Lower leg skin (tissue), 4 donors: ENCODE measurements at regions not wholly inside any gene's neighbourhood (a gene's known extent, or its start where the extent isn't known, plus 50 kb on each side); places are given as distances from the start of the nearest gene placed in this dataset.
"Not testable (repeated sequence)": the region's sequence is repeated elsewhere in the genome, so short reads cannot be mapped to it uniquely, and the experiment has no call there.

Source experiments
- DNase-seq, 2 donors: peaks; one replicate each; pipeline ENCODE4 v3.0.0-alpha.2; 2019; ENCODE audit warnings: low spot score in 2 of 2
- H3K4me3 ChIP-seq: fragments of 200-600 bp; sonication (generic); 2 replicates; pipeline ENCODE4 v1.5.1; 2017; ENCODE audit warnings: mild to moderate bottlenecking, low read depth; ENCODE audit not compliant: poor library complexity, severe bottlenecking
- CTCF ChIP-seq, 3 donors: fragments of 450-650 bp; IDR thresholded peaks; one replicate each; pipeline ENCODE4 v1.5.1; 2016; ENCODE audit warnings: antibody characterized with exemption in 3 of 3, mild to moderate bottlenecking in 3 of 3, moderate library complexity in 2 of 3
- POLR2A ChIP-seq, 2 donors: fragments of 450-650 bp; IDR thresholded peaks; one replicate each; pipeline ENCODE4 v1.6.1; 2016 to 2017; ENCODE audit warnings: antibody characterized with exemption in 2 of 2, mild to moderate bottlenecking in 1 of 2, moderate library complexity in 1 of 2
- WGBS, 2 donors: methylation state at CpG; one replicate each; pipeline ENCODE4 v1.1.5; 2018; 5-methylcytosine and 5-hydroxymethylcytosine counted together
- intact Hi-C: fragments of 100-400 bp; cut with DNase I; formaldehyde crosslinking; loops from one replicate; pipeline ENCODE4 v1.15.0; 2023; ENCODE audit warnings: low total_unique reads

- intact Hi-C loops, result no loop called here
- no peak for DNase-seq
- TF ChIP-seq POLR2A (IDR thresholded peaks at IDR 0.05), result no peak
- TF ChIP-seq CTCF (IDR thresholded peaks at IDR 0.05), result no peak
- no peak overlapping the region for H3K4me3 ChIP-seq
- 43 to 44% methylated on average over 4 of the region's 4 CpGs for WGBS, 2 donors
These were observed 336.3 kb downstream of the DAD1 start for GRCh38 chr14:22252686-22253085.

DNA sequence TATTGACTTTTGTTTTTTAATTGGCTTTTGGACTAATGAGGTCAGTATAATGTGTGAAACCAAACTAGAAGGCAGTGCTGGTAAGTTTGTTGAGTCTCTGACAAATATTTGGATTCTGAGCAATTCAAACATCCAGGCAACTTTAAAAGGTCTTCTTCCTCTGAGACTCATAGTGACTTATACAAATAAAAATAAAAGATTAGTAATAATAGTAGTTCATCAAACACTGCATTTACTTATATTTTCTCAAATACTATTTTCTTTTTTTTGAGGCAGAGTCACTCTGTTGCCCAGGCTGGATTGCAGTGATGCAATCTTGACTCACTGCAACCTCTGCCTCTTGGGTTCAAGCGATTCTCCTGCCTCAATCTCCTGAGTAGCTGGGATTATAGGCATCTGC, 337.9 kb downstream of the DAD1 start:
- 43 to 100% methylated on average over 1 of the region's 1 CpG for WGBS, 2 donors
- no peak overlapping the region for H3K4me3 ChIP-seq
- TF ChIP-seq POLR2A (IDR thresholded peaks at IDR 0.05) (no peak), CTCF (IDR thresholded peaks at IDR 0.05) (no peak)
- intact Hi-C loops, result no loop called here
- DNase-seq, result no peak

DNA sequence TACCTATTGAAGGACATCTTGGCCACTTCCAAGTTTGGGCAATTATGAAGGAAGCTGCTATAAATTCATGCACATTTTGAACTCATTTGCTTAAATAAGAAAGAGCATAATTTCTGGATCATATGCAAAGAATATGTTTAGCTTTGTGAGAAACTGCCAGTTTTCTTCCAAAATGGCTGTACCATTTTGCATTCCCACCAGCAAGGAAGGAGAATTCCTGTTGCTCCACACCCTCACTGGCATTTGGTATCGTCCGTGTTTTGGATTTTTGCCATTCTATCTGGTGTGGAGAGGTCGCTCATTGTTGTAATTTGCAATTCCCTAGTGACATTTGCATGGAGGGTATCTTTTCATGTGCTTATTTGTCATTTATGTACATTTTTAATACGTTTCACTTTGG, 339.3 kb downstream of the DAD1 start:
- intact Hi-C loops, result no loop called here
- no peak overlapping the region for H3K4me3 ChIP-seq
- DNase-seq, result no peak
- TF ChIP-seq POLR2A (IDR thresholded peaks at IDR 0.05) (no peak), CTCF (IDR thresholded peaks at IDR 0.05) (no peak)
- 77 to 82% methylated on average over 4 of the region's 4 CpGs for WGBS, 2 donors

DNA sequence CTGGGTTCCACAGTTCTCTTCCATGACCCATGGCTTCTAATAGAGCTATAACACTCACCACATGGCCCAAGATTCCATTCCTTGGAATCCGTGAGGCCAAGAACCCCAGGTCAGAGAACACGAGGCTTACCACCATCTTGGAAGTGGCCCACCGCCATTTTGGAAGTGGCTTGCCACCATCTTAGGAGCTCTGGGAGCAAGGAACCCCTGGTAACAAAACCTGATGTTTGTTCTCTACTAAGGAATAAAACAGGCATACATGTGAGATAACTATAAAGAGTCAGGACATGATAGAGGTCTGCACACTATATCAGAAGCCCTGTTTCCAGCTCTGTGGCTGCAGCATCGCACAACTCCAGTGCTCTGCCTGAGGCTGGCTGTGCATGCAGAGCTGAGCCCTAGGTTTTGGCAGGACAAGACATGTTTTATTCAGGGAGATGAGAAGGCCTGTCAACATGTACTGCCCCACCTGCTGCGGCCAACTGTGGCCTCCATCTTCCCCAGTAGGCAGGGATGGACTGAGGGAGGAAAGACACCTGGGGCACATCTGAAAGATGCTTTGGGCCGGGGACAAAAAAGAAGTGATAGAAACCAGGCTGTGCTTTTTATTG, 344.9 kb downstream of the DAD1 start:
- 71 to 86% methylated on average over 6 of the region's 6 CpGs for WGBS, 2 donors
- H3K4me3 ChIP-seq, result no peak overlapping the region
- intact Hi-C loops, result no loop called here
- no peak for TF ChIP-seq CTCF (IDR thresholded peaks at IDR 0.05)
- TF ChIP-seq POLR2A (IDR thresholded peaks at IDR 0.05), result no peak
- no peak for DNase-seq

GRCh38 chr14:22238320-22238719, 350.7 kb downstream of the DAD1 start:
- intact Hi-C loops, result loop anchor here (10.0 kb wide), 2 partner anchors 1576 to 1666 kb away; no protein-coding TSS in a partner anchor
- DNase-seq, H3K4me3 ChIP-seq: not testable (repeated sequence)
- WGBS, 2 donors, result 64 to 65% methylated on average over 3 of the region's 3 CpGs

DNA sequence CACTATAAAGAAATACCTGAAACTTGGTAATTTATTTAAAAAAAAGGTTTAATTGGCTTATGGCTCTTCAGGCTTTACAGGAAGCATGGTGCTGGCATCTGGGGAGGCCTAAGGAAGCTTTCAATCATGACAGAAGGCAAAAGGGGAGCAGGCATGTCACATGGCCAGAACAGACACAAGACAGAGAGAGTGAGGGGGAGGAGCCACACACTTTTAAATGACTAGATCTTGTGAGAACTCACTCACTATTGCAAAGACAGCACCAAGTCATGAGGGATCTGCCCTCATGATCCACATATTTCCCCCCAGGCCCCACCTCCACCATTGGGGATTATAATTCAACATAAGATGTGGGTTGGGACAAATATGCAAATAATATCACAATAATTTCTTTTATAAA, 355.6 kb downstream of the DAD1 start:
- intact Hi-C loops, result loop anchor here (10.0 kb wide), 2 partner anchors 1581 to 1671 kb away; no protein-coding TSS in a partner anchor
- no peak for DNase-seq
- TF ChIP-seq POLR2A (IDR thresholded peaks at IDR 0.05), result no peak
- no peak for TF ChIP-seq CTCF (IDR thresholded peaks at IDR 0.05)
- H3K4me3 ChIP-seq, result no peak overlapping the region
